ENCODE measurements at regions not wholly inside any gene's neighbourhood (a gene's known extent, or its start where the extent isn't known, plus 50 kb on each side); places are given as distances from the start of the nearest gene placed in this dataset.

DNA sequence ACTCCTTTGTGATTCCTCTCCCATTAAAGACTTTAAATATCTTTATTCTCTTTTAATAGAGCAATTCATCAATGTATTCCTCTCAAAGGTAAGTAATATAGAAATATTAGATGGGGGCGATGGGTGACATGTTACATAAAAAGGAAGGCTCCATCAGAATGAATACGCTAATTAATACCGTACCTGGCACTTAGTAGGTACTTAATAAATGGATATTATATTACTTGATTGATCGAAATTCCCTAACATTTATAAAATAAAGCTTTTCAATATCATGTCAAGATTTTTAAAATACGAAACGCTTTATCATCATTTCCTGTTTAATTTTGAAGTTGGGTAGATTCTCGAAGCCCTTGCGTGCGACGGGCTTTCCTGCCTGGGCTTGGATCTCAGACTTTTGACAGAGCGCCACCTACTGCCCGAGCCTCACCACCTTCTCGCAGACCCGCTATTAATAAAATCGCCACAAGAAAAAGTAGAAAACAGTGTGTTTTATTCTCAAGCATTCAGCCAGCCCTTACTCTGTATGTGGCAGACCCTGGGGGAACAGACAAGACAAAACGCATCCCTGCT is 99.4 kb downstream of the C5orf15 start:
- TF ChIP-seq, protein P1, sequence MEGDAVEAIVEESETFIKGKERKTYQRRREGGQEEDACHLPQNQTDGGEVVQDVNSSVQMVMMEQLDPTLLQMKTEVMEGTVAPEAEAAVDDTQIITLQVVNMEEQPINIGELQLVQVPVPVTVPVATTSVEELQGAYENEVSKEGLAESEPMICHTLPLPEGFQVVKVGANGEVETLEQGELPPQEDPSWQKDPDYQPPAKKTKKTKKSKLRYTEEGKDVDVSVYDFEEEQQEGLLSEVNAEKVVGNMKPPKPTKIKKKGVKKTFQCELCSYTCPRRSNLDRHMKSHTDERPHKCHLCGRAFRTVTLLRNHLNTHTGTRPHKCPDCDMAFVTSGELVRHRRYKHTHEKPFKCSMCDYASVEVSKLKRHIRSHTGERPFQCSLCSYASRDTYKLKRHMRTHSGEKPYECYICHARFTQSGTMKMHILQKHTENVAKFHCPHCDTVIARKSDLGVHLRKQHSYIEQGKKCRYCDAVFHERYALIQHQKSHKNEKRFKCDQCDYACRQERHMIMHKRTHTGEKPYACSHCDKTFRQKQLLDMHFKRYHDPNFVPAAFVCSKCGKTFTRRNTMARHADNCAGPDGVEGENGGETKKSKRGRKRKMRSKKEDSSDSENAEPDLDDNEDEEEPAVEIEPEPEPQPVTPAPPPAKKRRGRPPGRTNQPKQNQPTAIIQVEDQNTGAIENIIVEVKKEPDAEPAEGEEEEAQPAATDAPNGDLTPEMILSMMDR (IDR thresholded peaks at IDR 0.05), result peak; percentile 58 to 79 (median 69)
- TF ChIP-seq POLR2A (IDR thresholded peaks at IDR 0.05) (no peak), POLR2AphosphoS5 (IDR thresholded peaks at IDR 0.05) (no peak), EP300 (IDR thresholded peaks at IDR 0.05) (no peak)
